Lower leg skin (tissue), 3 donors: ENCODE measurements at regions not wholly inside any gene's neighbourhood (a gene's known extent, or its start where the extent isn't known, plus 50 kb on each side); places are given as distances from the start of the nearest gene placed in this dataset.

ENCODE experiments used
- CTCF ChIP-seq, 3 donors: fragments of 450-650 bp; IDR thresholded peaks; one replicate each; pipeline ENCODE4 v1.5.1; 2016; ENCODE audit warnings: antibody characterized with exemption in 3 of 3, mild to moderate bottlenecking in 3 of 3, moderate library complexity in 2 of 3
- POLR2A ChIP-seq, 2 donors: fragments of 450-650 bp; IDR thresholded peaks; one replicate each; pipeline ENCODE4 v1.6.1; 2016 to 2017; ENCODE audit warnings: antibody characterized with exemption in 2 of 2, mild to moderate bottlenecking in 1 of 2, moderate library complexity in 1 of 2

- no peak for TF ChIP-seq CTCF (IDR thresholded peaks at IDR 0.05)
- no peak for TF ChIP-seq POLR2A (IDR thresholded peaks at IDR 0.05)
These were observed 96.7 kb upstream of the RIOK3 start for GRCh38 chr18:23356424-23356823.
